ENCODE measurements at regions not wholly inside any gene's neighbourhood (a gene's known extent, or its start where the extent isn't known, plus 50 kb on each side); places are given as distances from the start of the nearest gene placed in this dataset.

DNA sequence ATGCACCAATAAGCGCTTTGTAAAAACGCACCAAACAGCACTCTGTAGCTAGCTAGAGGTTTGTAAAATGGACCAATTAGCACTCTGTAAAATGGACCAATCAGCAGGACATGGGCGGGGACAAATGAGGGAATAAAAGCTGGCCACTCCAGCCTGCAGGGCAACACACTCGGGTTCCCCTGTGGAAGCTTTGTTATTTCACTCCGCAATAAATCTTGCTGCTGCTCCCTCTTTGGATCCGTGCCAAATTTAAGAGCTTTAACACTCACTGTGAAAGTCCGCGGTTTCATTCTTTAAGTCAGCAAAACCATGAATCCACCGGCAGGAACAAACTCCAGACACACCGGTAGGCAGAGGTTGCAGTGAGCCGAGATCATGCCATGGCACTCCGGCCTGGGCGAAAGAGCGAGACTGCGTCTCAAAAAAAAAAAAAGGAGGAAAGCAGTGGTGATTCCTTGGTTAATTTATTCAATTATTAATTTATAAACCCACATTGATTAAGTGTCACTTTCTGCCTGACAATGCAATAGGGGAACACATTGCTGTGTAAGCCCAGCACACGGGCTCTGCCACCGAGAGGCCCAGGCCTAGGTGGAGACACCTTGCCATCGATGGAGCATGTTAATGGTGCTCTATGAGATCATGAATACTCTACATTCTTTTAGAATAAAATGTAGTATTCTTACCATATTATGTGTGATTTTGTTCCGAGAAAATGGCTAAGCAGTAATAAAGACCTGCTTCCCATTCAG, 687.6 kb upstream of the HS6ST1 start:
- Mint-ChIP-seq H3K9me3 (no peaks in the 10 kb centered on the region), H3K27me3 (no peaks in the 10 kb centered on the region), H3K36me3 (ENCODE audit: low read depth) (no peaks in the 10 kb centered on the region), H3K4me1 (no peaks in the 10 kb centered on the region), H3K27ac (no peak overlapping the region), H3K4me3 (no peak overlapping the region)
- no peak for DNase-seq
- CTCF ChIA-PET, result no interaction called here
- POLR2A ChIA-PET, result no interaction called here

DNA sequence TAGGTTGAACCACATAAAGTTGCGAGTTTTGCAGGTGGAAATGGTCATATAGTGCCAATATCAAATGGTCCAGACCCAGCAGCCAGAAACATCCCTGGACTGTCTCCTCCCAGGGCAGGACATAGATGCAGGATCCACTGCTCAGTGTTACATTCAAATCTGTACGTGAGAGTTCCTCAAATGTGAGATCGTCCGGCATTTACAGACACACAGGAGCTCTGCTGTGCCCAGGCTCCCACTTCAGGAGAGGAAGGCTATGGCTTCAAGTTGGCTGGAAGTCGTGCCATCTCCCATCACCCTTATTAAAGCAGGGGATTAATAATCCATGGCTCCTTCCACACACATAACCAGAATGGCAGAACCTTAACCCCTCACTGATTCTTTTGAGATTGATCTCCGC, 688.2 kb upstream of the HS6ST1 start:
- no peak for DNase-seq
- no peak overlapping the region for H3K27ac Mint-ChIP-seq
- no peaks in the 10 kb centered on the region for H3K36me3 Mint-ChIP-seq (ENCODE audit: low read depth)
- H3K9me3 Mint-ChIP-seq, result no peaks in the 10 kb centered on the region
- no peaks in the 10 kb centered on the region for H3K27me3 Mint-ChIP-seq
- H3K4me1 Mint-ChIP-seq, result no peaks in the 10 kb centered on the region
- no peak overlapping the region for H3K4me3 Mint-ChIP-seq
- CTCF ChIA-PET, result no interaction called here
- POLR2A ChIA-PET, result no interaction called here

DNA sequence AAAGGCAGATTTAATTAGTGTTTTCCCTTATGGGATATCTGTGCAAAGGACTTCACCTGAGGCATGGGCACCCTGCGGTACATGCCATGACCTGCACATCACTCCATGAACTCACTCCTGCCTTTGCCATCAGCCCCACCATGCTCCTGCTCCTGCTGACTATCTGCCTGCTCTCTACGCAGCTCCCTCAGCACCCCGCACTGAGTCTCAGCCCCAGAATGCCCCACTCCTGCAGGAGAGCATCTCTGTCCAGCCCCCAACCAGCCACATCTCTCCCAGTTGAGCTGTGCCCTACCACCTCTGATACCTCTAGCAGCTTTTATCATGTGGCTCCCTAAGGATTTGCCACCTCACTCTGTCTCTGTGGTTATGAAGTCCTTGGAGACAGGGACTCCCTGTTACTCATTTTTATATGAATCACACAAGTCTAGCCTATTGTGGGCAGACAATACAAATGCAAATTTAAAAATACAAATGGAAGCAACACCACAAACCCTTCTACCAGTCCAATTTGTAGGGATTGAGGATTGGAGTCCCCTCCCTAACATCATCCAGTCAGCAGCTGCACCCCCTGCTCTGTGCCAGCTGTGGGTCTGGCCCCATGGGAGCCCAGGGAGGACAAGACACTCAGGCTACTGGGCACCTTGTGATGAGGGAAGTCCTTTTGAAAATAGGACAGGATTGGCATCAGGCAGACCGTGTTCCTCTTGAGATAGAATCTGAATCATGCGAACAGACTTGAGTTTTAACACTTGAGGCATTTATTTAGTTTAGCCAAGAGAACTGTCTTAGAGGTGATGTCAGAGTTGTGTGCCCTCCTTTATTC, 689.6 kb upstream of the HS6ST1 start:
- ChIA-PET CTCF (no interaction called here), POLR2A (no interaction called here)
- H3K9me3 Mint-ChIP-seq, result no peaks in the 10 kb centered on the region
- H3K4me3 Mint-ChIP-seq, result no peak overlapping the region
- H3K27me3 Mint-ChIP-seq, result peaks cover 2% of the 10 kb centered on the region
- H3K36me3 Mint-ChIP-seq (ENCODE audit: low read depth), result no peaks in the 10 kb centered on the region
- no peaks in the 10 kb centered on the region for H3K4me1 Mint-ChIP-seq
- H3K27ac Mint-ChIP-seq, result no peak overlapping the region
- no peak for DNase-seq

DNA sequence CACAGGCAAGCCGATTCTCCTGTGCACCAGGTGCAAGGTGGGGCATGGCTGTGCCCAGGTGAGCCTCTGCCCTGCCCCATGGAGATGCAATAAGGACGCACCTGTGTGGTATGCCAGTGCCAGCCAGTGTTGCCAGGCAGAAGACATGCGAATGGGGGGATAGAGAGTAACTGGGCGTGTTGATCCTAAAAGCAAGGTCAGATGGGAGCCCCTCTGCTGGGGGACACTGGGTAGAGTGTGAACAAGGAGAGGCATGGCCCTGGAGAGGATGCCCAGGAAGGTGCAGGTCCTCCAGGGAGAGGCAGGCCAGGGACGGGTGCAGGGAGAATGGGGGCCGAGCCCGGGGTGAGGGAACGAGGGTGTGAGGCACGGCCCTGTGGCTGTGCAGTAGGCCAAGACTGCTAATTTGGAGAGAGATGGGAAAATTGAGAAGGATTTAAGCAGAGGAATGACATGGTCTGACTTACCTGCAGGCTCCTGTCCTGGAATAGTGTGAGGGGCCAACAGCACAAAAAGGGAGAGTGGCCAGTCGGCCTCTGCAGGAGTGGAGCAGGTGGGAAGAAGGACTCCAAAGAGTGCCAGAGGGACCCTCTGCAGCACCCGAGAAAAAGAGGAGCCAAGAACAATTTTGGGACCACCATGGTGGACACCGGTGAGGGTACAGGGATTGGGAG, 690.4 kb upstream of the HS6ST1 start:
- no peak for DNase-seq
- peaks cover 5% of the 10 kb centered on the region for H3K27me3 Mint-ChIP-seq
- no peaks in the 10 kb centered on the region for H3K36me3 Mint-ChIP-seq (ENCODE audit: low read depth)
- H3K4me3 Mint-ChIP-seq, result no peak overlapping the region
- CTCF ChIA-PET, result no interaction called here
- H3K4me1 Mint-ChIP-seq, result no peaks in the 10 kb centered on the region
- no peaks in the 10 kb centered on the region for H3K9me3 Mint-ChIP-seq
- POLR2A ChIA-PET, result no interaction called here
- H3K27ac Mint-ChIP-seq, result no peak overlapping the region

DNA sequence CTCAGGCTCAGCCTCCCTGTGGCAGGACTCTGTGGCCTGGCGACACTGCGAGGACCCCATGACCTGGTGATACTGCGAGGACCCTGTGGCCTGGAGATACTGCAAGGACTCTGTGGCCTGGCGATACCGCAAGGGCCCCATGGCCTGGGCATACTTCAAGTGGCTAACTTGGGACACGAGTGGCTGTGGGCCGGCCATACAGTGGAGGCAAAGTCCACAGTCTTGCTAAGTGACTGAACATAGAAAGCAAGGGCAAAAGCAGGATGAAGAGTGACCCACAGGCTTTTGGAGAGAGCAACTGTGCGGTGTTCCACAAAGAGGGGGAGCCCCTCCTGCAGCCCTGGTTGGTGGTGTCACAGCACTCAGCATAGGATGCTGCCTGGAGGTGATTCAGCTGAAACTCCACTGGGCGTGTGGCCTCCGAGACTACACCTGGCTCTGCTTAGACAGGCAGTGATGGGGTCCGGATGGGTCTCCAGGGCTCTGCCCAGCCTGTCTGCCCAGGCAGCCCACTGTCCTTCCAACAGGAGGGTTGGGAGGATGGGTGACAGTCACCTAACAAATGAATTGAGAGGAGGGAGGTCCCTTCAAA, 691.0 kb upstream of the HS6ST1 start:
- POLR2A ChIA-PET, result no interaction called here
- Mint-ChIP-seq H3K9me3 (no peaks in the 10 kb centered on the region), H3K27ac (no peak overlapping the region), H3K36me3 (ENCODE audit: low read depth) (no peaks in the 10 kb centered on the region), H3K4me3 (no peak overlapping the region), H3K27me3 (peaks cover 5% of the 10 kb centered on the region), H3K4me1 (no peaks in the 10 kb centered on the region)
- CTCF ChIA-PET, result no interaction called here
- no peak for DNase-seq

DNA sequence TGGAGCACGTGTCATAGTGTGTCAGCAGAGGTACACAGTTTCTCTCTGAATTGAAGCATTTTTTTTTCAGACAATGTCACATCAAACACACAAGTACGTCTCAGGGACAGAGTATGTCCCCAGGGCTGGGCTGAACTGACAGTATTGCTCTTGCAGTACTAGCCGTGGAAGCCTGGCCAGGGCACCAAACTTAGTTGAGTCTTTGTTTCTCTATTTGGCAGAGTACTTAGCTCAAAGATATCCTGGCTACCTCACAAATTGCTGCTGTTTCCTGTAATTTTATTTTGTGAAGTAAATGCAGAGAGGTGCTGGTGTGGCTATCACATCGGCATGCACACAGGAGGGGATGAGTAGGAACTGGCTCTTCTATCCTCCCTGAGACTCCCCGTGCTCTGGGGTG, 691.6 kb upstream of the HS6ST1 start:
- no peaks in the 10 kb centered on the region for H3K9me3 Mint-ChIP-seq
- CTCF ChIA-PET, result no interaction called here

DNA sequence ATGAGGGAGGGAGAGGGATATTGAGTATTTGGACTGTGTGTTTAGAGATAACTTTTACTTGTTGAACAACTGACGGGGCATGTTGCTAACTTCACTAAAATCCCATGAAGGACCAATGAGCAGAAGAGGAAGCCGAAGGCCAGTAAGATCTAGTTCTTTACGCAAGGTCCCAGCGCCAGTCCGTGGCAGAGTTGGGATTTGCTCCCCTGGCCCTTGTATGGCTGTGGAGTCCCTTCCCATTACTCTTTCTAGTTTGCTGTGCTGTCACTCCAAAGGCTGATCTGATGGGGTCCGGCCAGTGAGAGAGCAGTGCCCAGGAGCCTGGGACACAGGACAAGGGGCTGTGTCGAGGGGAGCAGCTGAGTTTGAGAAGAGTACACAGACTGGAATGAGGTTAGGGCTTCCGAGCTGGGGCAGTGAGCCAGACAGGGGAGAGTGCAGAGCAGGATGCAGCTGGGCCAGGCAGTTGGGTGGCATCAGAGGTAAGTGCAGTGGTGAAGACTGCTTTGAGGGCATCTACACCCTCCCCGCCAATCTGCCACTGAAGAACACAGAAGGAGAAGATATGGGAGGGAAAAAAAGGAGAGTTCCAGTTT, 692.9 kb upstream of the HS6ST1 start:
- Mint-ChIP-seq H3K9me3 (no peaks in the 10 kb centered on the region), H3K4me3 (no peak overlapping the region)

More for the DNA sequence above, 691.6 kb upstream of the HS6ST1 start:
- Mint-ChIP-seq H3K27me3 (peaks cover 5% of the 10 kb centered on the region), H3K4me3 (no peak overlapping the region), H3K27ac (no peak overlapping the region), H3K4me1 (no peaks in the 10 kb centered on the region), H3K36me3 (ENCODE audit: low read depth) (no peaks in the 10 kb centered on the region)
- POLR2A ChIA-PET, result no interaction called here
- DNase-seq, result no peak

DNA sequence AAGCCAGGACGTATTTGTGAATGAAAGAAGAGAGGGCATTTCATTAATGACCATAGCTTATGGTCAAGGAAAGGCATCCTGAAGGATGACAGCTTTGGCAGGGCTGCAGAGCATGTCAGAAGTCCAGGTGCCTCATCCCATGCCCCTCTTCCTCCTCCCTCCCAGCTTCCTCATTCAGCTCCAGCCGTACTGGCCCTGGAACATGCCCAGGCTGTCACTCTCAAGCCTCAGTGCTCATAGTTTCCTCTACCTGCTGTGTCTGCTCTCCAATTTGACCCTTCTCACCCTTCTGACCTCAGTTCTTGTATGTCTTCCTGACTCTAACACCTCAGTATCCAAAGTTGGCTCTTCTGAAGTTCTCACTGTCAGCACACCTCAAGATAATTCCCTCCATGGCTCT, 695.8 kb upstream of the HS6ST1 start:
- H3K4me3 Mint-ChIP-seq, result no peak overlapping the region
- DNase-seq, result no peak
- H3K27ac Mint-ChIP-seq, result no peak overlapping the region
- CTCF ChIA-PET, result no interaction called here
- H3K27me3 Mint-ChIP-seq, result peaks cover 5% of the 10 kb centered on the region
- POLR2A ChIA-PET, result no interaction called here
- H3K36me3 Mint-ChIP-seq (ENCODE audit: low read depth), result no peaks in the 10 kb centered on the region
- H3K4me1 Mint-ChIP-seq, result no peaks in the 10 kb centered on the region
- no peaks in the 10 kb centered on the region for H3K9me3 Mint-ChIP-seq

More for the DNA sequence above, 692.9 kb upstream of the HS6ST1 start:
- ChIA-PET POLR2A (no interaction called here), CTCF (no interaction called here)
- H3K27me3 Mint-ChIP-seq, result peaks cover 5% of the 10 kb centered on the region
- no peaks in the 10 kb centered on the region for H3K4me1 Mint-ChIP-seq
- no peak overlapping the region for H3K27ac Mint-ChIP-seq
- DNase-seq, result no peak
- no peaks in the 10 kb centered on the region for H3K36me3 Mint-ChIP-seq (ENCODE audit: low read depth)

DNA sequence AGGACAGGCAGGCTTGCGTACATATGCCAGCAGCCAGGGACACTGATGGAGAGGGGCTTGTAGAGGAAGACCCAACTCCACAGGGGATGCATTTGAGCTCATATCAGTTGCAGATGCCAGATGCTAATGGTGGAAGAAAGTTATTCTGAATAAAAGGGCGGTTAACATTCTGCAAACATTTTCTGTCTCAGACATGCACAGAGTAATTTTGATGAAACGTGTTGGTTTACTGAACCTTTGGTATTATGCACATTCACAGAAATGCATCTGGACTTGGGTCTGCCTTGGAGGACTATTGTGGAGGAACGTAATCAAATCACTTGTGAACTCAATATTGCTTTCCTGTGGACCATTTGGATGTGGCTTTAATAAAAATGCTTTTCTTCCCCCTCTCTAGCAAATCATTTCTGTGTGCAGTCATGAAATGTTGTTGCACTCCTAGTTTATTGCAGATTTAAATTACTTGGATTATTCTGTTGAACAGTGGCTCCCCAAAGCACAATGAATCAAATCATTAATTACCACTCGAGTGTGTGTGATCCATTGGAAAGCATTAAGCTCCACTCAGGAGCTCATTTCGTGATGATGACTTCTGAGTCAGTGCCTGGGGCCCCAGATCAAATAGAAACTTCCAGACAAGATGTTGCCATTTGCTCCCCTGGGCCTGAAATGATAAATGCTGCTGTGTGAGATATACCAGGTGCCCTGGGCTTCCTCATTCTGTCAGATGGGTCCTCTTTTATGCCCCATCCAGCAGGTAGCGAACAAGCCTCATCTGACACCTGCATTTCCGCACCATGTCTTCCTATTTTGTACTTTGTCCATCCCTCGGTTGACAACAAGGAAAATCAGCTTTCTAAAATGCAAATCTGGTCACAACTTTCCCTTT, 697.0 kb upstream of the HS6ST1 start:
- Mint-ChIP-seq H3K4me1 (no peaks in the 10 kb centered on the region), H3K36me3 (ENCODE audit: low read depth) (no peaks in the 10 kb centered on the region), H3K9me3 (no peaks in the 10 kb centered on the region), H3K27ac (no peak overlapping the region), H3K4me3 (no peak overlapping the region), H3K27me3 (peaks cover 5% of the 10 kb centered on the region)
- CTCF ChIA-PET, result interaction anchor here (0.6 kb wide), 1 partner anchor 241 kb away, joined by 3 read pairs; no protein-coding TSS in a partner anchor
- POLR2A ChIA-PET, result no interaction called here
- DNase-seq, result no peak

DNA sequence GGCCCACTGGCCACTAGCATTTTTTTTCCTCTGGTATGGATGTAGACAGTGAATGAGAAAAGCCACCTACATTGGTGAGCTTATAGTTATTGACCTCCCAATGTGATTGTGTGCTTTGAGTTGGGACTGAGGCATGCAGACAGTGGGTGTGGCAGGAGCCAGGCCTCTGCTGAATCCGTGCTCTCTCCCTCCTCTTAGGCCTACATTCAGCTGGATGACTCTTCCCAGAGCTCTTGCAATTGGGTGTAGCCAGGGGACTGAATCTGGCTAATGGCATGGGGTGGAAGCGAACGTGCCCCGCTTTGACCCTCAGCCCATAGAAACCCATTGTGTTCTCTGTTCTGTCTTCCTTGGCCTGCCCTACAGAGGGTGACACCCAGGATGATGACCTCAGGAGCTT, 698.3 kb upstream of the HS6ST1 start:
- Mint-ChIP-seq H3K4me3 (no peak overlapping the region), H3K4me1 (no peaks in the 10 kb centered on the region), H3K36me3 (ENCODE audit: low read depth) (no peaks in the 10 kb centered on the region), H3K9me3 (no peaks in the 10 kb centered on the region), H3K27ac (no peak overlapping the region), H3K27me3 (peaks cover 5% of the 10 kb centered on the region)
- ChIA-PET POLR2A (interaction anchor here (0.5 kb wide), 1 partner anchor 601 kb away, joined by 3 read pairs; no protein-coding TSS in a partner anchor), CTCF (no interaction called here)
- no peak for DNase-seq

DNA sequence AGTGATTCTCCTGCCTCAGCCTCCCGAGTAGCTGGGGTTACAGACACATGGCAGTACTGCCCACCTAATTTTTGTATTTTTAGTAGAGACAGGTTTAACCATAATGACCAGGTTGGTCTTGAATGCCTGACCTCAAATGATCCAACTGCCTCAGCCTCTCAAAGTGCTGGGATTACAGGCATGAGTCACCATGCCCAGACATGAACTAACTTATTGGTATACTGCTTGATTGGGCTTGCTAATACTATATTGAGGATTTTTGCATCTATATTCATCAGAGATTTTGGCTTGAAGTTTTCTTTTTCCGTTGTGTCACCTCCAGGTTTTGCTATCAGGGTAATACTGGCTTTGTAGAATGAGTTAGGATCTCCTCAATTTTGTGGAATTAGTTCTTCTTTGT, 706.1 kb upstream of the HS6ST1 start:
- POLR2A ChIA-PET, result no interaction called here
- no peak for DNase-seq
- Mint-ChIP-seq H3K27ac (no peak overlapping the region), H3K4me3 (no peak overlapping the region), H3K27me3 (no peaks in the 10 kb centered on the region), H3K9me3 (no peaks in the 10 kb centered on the region), H3K4me1 (no peaks in the 10 kb centered on the region), H3K36me3 (ENCODE audit: low read depth) (no peaks in the 10 kb centered on the region)
- CTCF ChIA-PET, result no interaction called here

DNA sequence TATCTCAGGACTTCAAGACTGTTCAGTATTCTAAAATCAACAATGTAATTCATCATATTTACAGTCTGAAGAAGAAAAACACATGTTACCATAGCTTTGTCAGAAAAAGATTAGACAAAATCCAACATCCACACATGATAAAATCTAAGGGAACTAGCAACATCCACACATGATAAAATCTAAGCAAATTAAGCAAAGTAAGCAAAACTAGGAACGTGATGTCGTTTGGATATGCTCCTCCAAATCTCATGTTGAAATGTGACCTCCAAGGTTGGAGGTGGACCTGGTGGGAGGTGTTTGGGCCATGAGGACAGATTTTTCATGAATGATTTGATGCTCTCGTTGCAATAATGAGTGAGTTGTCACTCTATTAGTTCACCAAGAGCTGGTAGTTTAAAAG, 717.3 kb upstream of the HS6ST1 start:
- ChIA-PET POLR2A (no interaction called here), CTCF (no interaction called here)
- Mint-ChIP-seq H3K9me3 (no peaks in the 10 kb centered on the region), H3K36me3 (ENCODE audit: low read depth) (no peaks in the 10 kb centered on the region), H3K4me3 (no peak overlapping the region), H3K27me3 (no peaks in the 10 kb centered on the region), H3K27ac (no peak overlapping the region), H3K4me1 (no peaks in the 10 kb centered on the region)
- no peak for DNase-seq
